OCI-LY1 (cell line): ENCODE measurements at regions not wholly inside any gene's neighbourhood (a gene's known extent, or its start where the extent isn't known, plus 50 kb on each side); places are given as distances from the start of the nearest gene placed in this dataset.

Experiments
- H2AFZ ChIP-seq: fragments of 200-600 bp; sonication (generic), shearing (Covaris generic); 2 replicates; pipeline ENCODE4 v1.6.0; 2014; ENCODE audit warnings: antibody characterized with exemption, mild to moderate bottlenecking, low read length
- H3F3A ChIP-seq: fragments of 200-600 bp; sonication (generic), shearing (Covaris generic); 2 replicates; pipeline ENCODE4 v1.6.0; 2014; ENCODE audit warnings: mild to moderate bottlenecking, antibody characterized with exemption, low read length, moderate library complexity; ENCODE audit not compliant: insufficient read depth
- H3K27ac ChIP-seq: fragments of 200-600 bp; sonication (generic); 2 replicates; pipeline ENCODE4 v1.5.1; 2014; ENCODE audit warnings: low read length, mixed run types, mild to moderate bottlenecking, low read depth; ENCODE audit not compliant: poor library complexity, severe bottlenecking
- H3K27me3 ChIP-seq: fragments of 200-600 bp; sonication (generic); 2 replicates; pipeline ENCODE4 v1.6.0; 2014; ENCODE audit warnings: antibody characterized with exemption, mild to moderate bottlenecking, low read length, moderate library complexity; ENCODE audit not compliant: insufficient read depth
- H3K36me3 ChIP-seq: fragments of 200-600 bp; sonication (generic); 2 replicates; pipeline ENCODE4 v1.6.1; 2014; ENCODE audit warnings: mild to moderate bottlenecking, antibody characterized with exemption, low read length, moderate library complexity, mixed read lengths; ENCODE audit not compliant: insufficient read depth
- H3K4me1 ChIP-seq: fragments of 200-600 bp; sonication (generic); 2 replicates; pipeline ENCODE4 v1.5.1; 2014; ENCODE audit warnings: mild to moderate bottlenecking, low read length, moderate library complexity; ENCODE audit not compliant: insufficient read depth, severe bottlenecking
- H3K4me2 ChIP-seq: fragments of 200-600 bp; sonication (generic), shearing (Covaris generic); 2 replicates; pipeline ENCODE4 v1.6.1; 2014; ENCODE audit warnings: low read length
- H3K4me3 ChIP-seq: fragments of 200-600 bp; sonication (generic); 2 replicates; pipeline ENCODE4 v1.5.1; 2014; ENCODE audit warnings: low read length, low read depth, mild to moderate bottlenecking, mixed read lengths; ENCODE audit not compliant: poor library complexity, severe bottlenecking
- H3K79me2 ChIP-seq: fragments of 200-600 bp; shearing (Covaris generic); 2 replicates; pipeline ENCODE4 v1.6.1; 2016; ENCODE audit warnings: mixed run types, low read length, mixed read lengths; ENCODE audit not compliant: insufficient read depth
- H3K9ac ChIP-seq: fragments of 200-600 bp; sonication (generic), shearing (Covaris generic); 2 replicates; pipeline ENCODE4 v1.6.1; 2014; ENCODE audit warnings: mild to moderate bottlenecking, low read length, mixed read lengths
- H3K9me2 ChIP-seq: fragments of 200-600 bp; sonication (generic), shearing (Covaris generic); 2 replicates; pipeline ENCODE4 v1.6.1; 2014; ENCODE audit warnings: low read depth, mild to moderate bottlenecking, low read length, mixed read lengths
- H3K9me3 ChIP-seq: fragments of 200-600 bp; shearing (Covaris generic); 2 replicates; pipeline ENCODE4 v1.6.1; 2014; ENCODE audit warnings: low read length, mixed read lengths
- H4K20me1 ChIP-seq: fragments of 200-600 bp; sonication (generic), shearing (Covaris generic); 2 replicates; pipeline ENCODE4 v1.6.0; 2016; ENCODE audit warnings: mild to moderate bottlenecking, low read length; ENCODE audit not compliant: insufficient read depth
- CTCF ChIP-seq: fragments of 200-600 bp; sonication (generic), shearing (Covaris generic); IDR thresholded peaks from 2 replicates; pipeline ENCODE4 v1.5.1; 2017; ENCODE audit warnings: mild to moderate bottlenecking, antibody characterized with exemption, low read length, moderate library complexity, mixed read lengths
- EZH2 ChIP-seq: fragments of 200-600 bp; sonication (generic), shearing (Covaris generic); IDR thresholded peaks from 2 replicates; pipeline ENCODE4 v1.8.0; 2017; ENCODE audit warnings: borderline replicate concordance, mixed run types, mild to moderate bottlenecking, antibody characterized with exemption, low read length, moderate library complexity, mixed read lengths

- Histone ChIP-seq H3F3A (no peaks in the 10 kb centered on the region), H3K27me3 (no peaks in the 10 kb centered on the region), H3K4me3 (no peak overlapping the region), H3K4me2 (no peak overlapping the region), H3K36me3 (no peaks in the 10 kb centered on the region; the same call in 1 of the 2 replicates), H4K20me1 (no peaks in the 10 kb centered on the region), H2AFZ (no peak overlapping the region), H3K9ac (no peak overlapping the region), H3K9me2 (no peaks in the 10 kb centered on the region), H3K27ac (no peak overlapping the region), H3K79me2 (no peaks in the 10 kb centered on the region), H3K4me1 (peaks cover 22% of the 10 kb centered on the region), H3K9me3 (no peaks in the 10 kb centered on the region)
- TF ChIP-seq CTCF (no peak), EZH2 (no peak)
Observed at GRCh38 chr13:80712026-80712425, 371.1 kb upstream of the SPRY2 start.

GRCh38 chr13:80708791-80709190 lies 367.9 kb upstream of the SPRY2 start:
- Histone ChIP-seq H3K36me3 (no peaks in the 10 kb centered on the region; the same call in 1 of the 2 replicates), H3K9me2 (no peaks in the 10 kb centered on the region), H3K4me2 (no peak overlapping the region), H3K27me3 (no peaks in the 10 kb centered on the region), H2AFZ (no peak overlapping the region), H3F3A (no peaks in the 10 kb centered on the region), H3K4me3 (no peak overlapping the region), H3K79me2 (no peaks in the 10 kb centered on the region), H4K20me1 (no peaks in the 10 kb centered on the region), H3K4me1 (peaks cover 9% of the 10 kb centered on the region), H3K27ac (no peak overlapping the region), H3K9ac (no peak overlapping the region), H3K9me3 (no peaks in the 10 kb centered on the region)
- TF ChIP-seq CTCF = no peak
- no peak for TF ChIP-seq EZH2

GRCh38 chr13:80707000-80707983 lies 366.4 kb upstream of the SPRY2 start:
- no peaks in the 10 kb centered on the region for H3K27me3 ChIP-seq
- peaks cover 9% of the 10 kb centered on the region for H3K4me1 ChIP-seq
- no peaks in the 10 kb centered on the region for H3K9me2 ChIP-seq
- no peaks in the 10 kb centered on the region for H4K20me1 ChIP-seq
- H3K9me3 ChIP-seq = no peaks in the 10 kb centered on the region
- H3K4me2 ChIP-seq = peak overlapping the region; percentile 27; the same call in 1 of the 2 replicates
- H3F3A ChIP-seq = no peaks in the 10 kb centered on the region
- H3K27ac ChIP-seq = no peak overlapping the region
- no peaks in the 10 kb centered on the region for H3K79me2 ChIP-seq
- H3K36me3 ChIP-seq = no peaks in the 10 kb centered on the region
- H3K4me3 ChIP-seq = no peak overlapping the region
- no peak overlapping the region for H3K9ac ChIP-seq
- H2AFZ ChIP-seq = no peak overlapping the region
- no peak for TF ChIP-seq CTCF
